Neural cell (in vitro differentiated cells): ENCODE measurements at regions not wholly inside any gene's neighbourhood (a gene's known extent, or its start where the extent isn't known, plus 50 kb on each side); places are given as distances from the start of the nearest gene placed in this dataset.

Experiments
- EZH2 ChIP-seq: fragments of 200-600, 300-800 bp; shearing (Covaris generic), sonication (generic); IDR thresholded peaks from 2 replicates; pipeline ENCODE4 v1.6.1; 2014; ENCODE audit warnings: antibody characterized with exemption, low read length, borderline replicate concordance, mild to moderate bottlenecking; ENCODE audit not compliant: insufficient read depth, poor library complexity, severe bottlenecking
- MXI1 ChIP-seq: fragments of 450-650 bp; conservative IDR thresholded peaks from 2 replicates; pipeline ENCODE4 v1.6.1; 2014; ENCODE audit warnings: antibody characterized with exemption, mild to moderate bottlenecking; ENCODE audit not compliant: poor library complexity, severe bottlenecking
- TAF1 ChIP-seq: IDR thresholded peaks from 2 replicates; pipeline ENCODE4 v1.6.1; 2012; ENCODE audit warnings: low read depth
- TF ChIP-seq, protein P1 (sequence below): fragments of 450-650 bp; IDR thresholded peaks from 2 replicates; pipeline ENCODE4 v1.5.1; 2014; ENCODE audit warnings: antibody characterized with exemption, mild to moderate bottlenecking, moderate library complexity; ENCODE audit not compliant: poor library complexity, severe bottlenecking
- TF ChIP-seq, protein P2 (sequence below): IDR thresholded peaks from 2 replicates; pipeline ENCODE4 v1.6.1; 2012; ENCODE audit warnings: borderline replicate concordance

DNA sequence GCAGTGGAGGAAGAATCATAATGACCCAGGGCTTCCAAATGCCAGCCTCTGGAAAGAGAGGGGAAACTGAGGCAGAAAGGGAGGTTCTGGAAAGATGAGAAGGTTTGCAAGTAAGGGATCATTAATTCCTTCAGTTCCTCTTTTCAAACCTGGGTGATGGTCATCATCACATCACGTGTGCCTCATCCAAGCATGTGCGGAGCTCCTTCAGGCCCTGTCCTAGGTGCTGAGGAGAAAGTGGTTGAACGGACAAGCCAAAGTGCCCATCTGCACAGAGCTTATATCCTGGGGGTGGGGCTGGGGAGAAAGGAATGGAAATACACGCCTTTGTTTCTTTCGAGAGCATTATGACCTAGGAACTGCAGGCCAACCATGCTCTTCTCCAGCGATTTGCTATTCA lies 60.2 kb upstream of the AFF3 start:
- no peak for TF ChIP-seq TAF1
- TF ChIP-seq, protein P1, sequence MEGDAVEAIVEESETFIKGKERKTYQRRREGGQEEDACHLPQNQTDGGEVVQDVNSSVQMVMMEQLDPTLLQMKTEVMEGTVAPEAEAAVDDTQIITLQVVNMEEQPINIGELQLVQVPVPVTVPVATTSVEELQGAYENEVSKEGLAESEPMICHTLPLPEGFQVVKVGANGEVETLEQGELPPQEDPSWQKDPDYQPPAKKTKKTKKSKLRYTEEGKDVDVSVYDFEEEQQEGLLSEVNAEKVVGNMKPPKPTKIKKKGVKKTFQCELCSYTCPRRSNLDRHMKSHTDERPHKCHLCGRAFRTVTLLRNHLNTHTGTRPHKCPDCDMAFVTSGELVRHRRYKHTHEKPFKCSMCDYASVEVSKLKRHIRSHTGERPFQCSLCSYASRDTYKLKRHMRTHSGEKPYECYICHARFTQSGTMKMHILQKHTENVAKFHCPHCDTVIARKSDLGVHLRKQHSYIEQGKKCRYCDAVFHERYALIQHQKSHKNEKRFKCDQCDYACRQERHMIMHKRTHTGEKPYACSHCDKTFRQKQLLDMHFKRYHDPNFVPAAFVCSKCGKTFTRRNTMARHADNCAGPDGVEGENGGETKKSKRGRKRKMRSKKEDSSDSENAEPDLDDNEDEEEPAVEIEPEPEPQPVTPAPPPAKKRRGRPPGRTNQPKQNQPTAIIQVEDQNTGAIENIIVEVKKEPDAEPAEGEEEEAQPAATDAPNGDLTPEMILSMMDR: no peak
- TF ChIP-seq, protein P2, sequence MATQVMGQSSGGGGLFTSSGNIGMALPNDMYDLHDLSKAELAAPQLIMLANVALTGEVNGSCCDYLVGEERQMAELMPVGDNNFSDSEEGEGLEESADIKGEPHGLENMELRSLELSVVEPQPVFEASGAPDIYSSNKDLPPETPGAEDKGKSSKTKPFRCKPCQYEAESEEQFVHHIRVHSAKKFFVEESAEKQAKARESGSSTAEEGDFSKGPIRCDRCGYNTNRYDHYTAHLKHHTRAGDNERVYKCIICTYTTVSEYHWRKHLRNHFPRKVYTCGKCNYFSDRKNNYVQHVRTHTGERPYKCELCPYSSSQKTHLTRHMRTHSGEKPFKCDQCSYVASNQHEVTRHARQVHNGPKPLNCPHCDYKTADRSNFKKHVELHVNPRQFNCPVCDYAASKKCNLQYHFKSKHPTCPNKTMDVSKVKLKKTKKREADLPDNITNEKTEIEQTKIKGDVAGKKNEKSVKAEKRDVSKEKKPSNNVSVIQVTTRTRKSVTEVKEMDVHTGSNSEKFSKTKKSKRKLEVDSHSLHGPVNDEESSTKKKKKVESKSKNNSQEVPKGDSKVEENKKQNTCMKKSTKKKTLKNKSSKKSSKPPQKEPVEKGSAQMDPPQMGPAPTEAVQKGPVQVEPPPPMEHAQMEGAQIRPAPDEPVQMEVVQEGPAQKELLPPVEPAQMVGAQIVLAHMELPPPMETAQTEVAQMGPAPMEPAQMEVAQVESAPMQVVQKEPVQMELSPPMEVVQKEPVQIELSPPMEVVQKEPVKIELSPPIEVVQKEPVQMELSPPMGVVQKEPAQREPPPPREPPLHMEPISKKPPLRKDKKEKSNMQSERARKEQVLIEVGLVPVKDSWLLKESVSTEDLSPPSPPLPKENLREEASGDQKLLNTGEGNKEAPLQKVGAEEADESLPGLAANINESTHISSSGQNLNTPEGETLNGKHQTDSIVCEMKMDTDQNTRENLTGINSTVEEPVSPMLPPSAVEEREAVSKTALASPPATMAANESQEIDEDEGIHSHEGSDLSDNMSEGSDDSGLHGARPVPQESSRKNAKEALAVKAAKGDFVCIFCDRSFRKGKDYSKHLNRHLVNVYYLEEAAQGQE: no peak
- no peak for TF ChIP-seq EZH2
- no peak for TF ChIP-seq MXI1
